Activated CD4-positive, alpha-beta memory T cell treated with anti-CD3 and anti-CD28 coated beads for 36 hours (primary cell): ENCODE measurements at regions not wholly inside any gene's neighbourhood (a gene's known extent, or its start where the extent isn't known, plus 50 kb on each side); places are given as distances from the start of the nearest gene placed in this dataset.

Experiments
- CTCF ChIA-PET: fragments of 350-600 bp; sonication (Branson Sonifier 250); formaldehyde crosslinking; loops from one replicate; lab custom pipeline; 2021; ENCODE audit warnings: antibody characterized with exemption, inconsistent platforms; lab: Charles Lee
- POLR2A ChIA-PET: fragments of 350-600 bp; sonication (Branson Sonifier 250); formaldehyde crosslinking; loops from one replicate; lab custom pipeline; 2021; ENCODE audit warnings: antibody characterized with exemption; lab: Charles Lee
- DNase-seq: peaks from one replicate; pipeline ENCODE4 v3.0.0-alpha.2; 2020
- H3K27ac Mint-ChIP-seq: one replicate; pipeline ENCODE4 v1.8.0; 2021; ENCODE audit warnings: mixed read lengths
- H3K27me3 Mint-ChIP-seq: one replicate; pipeline ENCODE4 v1.8.0; 2021; ENCODE audit warnings: mixed read lengths
- H3K36me3 Mint-ChIP-seq: one replicate; pipeline ENCODE4 v1.8.0; 2021; ENCODE audit warnings: mixed read lengths
- H3K4me1 Mint-ChIP-seq: one replicate; pipeline ENCODE4 v1.8.0; 2021; ENCODE audit warnings: low read depth, mixed read lengths
- H3K4me3 Mint-ChIP-seq: one replicate; pipeline ENCODE4 v1.8.0; 2021; ENCODE audit warnings: mild to moderate bottlenecking, mixed read lengths
- H3K9me3 Mint-ChIP-seq: one replicate; pipeline ENCODE4 v1.8.0; 2021; ENCODE audit warnings: mixed read lengths
- intact Hi-C: fragments of 100-400 bp; cut with micrococcal nuclease; formaldehyde crosslinking; loops from one replicate; pipeline ENCODE4 v1.15.1; 2023

DNA sequence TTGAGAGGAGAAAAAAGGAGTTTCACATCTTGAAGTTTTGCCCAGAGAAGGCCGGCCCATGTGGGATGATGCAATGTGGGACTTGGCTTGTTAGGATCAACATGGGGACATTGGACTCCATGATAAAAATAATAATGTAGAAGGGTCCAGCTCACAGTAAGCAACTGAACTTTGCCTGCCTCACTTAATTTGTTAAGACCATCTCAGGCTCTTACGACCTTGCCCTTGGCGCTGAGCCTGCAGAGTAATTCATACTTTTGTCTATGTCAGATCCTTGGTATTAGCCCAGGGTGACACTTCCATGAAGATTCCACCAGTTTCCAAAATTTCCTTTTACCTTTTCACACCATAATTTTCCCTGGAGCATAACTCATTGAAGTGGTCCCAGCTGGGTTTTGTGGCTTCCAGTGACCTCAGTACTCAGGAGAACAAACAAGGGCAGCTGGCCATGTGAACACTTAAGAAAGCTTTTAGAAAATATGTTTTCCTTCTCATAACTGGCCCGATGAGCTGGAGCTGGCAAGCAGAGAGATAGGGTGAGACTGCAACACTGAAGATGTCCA is 315.4 kb upstream of the RASGRP1 start:
- POLR2A ChIA-PET = no interaction called here
- Mint-ChIP-seq H3K27me3 (peaks cover 2% of the 10 kb centered on the region), H3K9me3 (no peaks in the 10 kb centered on the region), H3K27ac (no peak overlapping the region), H3K4me1 (peaks cover 8% of the 10 kb centered on the region), H3K4me3 (no peak overlapping the region), H3K36me3 (no peaks in the 10 kb centered on the region)
- CTCF ChIA-PET = no interaction called here
- no peak for DNase-seq
- intact Hi-C loops = no loop called here

DNA sequence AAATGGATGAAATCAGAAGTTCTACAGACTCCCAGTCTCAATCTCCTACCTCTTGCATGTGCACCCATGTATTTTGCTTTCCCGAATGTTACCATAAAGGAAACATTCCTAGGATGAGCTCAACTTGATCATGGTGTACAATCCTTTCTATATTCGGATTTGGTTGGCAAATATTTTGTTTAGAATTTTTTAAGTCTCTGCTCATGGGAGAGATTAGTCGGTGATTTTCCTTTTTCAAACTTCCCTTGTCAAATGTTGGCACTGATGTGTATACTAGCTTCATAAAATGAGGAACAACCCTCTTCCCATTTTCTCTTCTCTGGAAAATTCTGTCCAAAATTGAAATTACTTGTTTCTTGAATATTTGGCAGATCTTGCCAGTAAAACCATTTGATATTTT is 317.6 kb upstream of the RASGRP1 start:
- ChIA-PET CTCF (no interaction called here), POLR2A (no interaction called here)
- H3K9me3 Mint-ChIP-seq = no peaks in the 10 kb centered on the region
- H3K36me3 Mint-ChIP-seq = no peaks in the 10 kb centered on the region
- peaks cover 8% of the 10 kb centered on the region for H3K4me1 Mint-ChIP-seq
- no peak overlapping the region for H3K27ac Mint-ChIP-seq
- no peak overlapping the region for H3K4me3 Mint-ChIP-seq
- no peaks in the 10 kb centered on the region for H3K27me3 Mint-ChIP-seq
- no peak for DNase-seq
- intact Hi-C loops = no loop called here

DNA sequence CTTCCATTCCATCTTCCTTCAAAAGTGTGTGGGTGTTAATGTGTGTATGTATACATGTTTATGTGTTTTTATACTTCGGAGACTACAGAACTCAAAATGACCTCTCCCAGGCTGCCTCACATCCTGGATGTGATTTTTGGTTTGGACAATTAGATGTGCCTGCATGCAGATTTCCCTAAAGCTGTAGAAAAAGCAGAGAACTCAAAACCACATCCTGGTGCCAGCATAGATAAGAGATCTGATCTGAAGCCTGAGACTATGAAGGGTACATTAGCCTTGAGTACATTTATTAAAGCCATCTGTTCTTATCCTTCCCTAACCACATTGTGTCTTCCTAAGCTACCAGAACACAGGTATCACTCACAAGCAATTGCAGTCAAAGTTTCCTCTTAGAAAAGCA is 319.4 kb upstream of the RASGRP1 start:
- ChIA-PET POLR2A (no interaction called here), CTCF (interaction anchor here (0.6 kb wide), 1 partner anchor 76 kb away, joined by 3 read pairs; no protein-coding TSS in a partner anchor)
- Mint-ChIP-seq H3K27me3 (no peaks in the 10 kb centered on the region), H3K27ac (no peak overlapping the region), H3K36me3 (no peaks in the 10 kb centered on the region), H3K4me3 (no peak overlapping the region), H3K9me3 (no peaks in the 10 kb centered on the region), H3K4me1 (peaks cover 8% of the 10 kb centered on the region)
- no peak for DNase-seq
- intact Hi-C loops = no loop called here

DNA sequence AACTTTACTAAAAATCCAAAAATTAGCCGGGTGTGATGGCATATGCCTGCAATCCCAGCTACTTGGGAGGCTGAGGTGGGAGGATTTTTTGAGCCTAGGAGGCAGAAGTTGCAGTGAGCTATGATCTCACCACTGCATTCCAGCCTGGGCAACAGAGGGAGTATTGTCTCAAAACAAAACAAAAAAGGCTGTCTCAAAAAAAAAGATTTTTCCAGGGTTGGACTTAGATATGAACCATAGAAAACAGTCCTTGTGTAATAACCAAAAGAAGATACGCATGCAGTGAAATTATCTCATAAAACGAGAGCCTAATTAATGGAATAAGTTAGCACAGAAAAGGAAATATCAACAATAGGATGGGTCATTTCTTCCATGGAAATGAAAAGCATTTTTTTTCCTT is 320.4 kb upstream of the RASGRP1 start:
- no peaks in the 10 kb centered on the region for H3K9me3 Mint-ChIP-seq
- no peak for DNase-seq
- ChIA-PET CTCF (no interaction called here), POLR2A (no interaction called here)
- H3K36me3 Mint-ChIP-seq = no peaks in the 10 kb centered on the region
- H3K4me1 Mint-ChIP-seq = peaks cover 8% of the 10 kb centered on the region
- no peaks in the 10 kb centered on the region for H3K27me3 Mint-ChIP-seq
- H3K27ac Mint-ChIP-seq = no peak overlapping the region
- H3K4me3 Mint-ChIP-seq = no peak overlapping the region
- intact Hi-C loops = no loop called here

DNA sequence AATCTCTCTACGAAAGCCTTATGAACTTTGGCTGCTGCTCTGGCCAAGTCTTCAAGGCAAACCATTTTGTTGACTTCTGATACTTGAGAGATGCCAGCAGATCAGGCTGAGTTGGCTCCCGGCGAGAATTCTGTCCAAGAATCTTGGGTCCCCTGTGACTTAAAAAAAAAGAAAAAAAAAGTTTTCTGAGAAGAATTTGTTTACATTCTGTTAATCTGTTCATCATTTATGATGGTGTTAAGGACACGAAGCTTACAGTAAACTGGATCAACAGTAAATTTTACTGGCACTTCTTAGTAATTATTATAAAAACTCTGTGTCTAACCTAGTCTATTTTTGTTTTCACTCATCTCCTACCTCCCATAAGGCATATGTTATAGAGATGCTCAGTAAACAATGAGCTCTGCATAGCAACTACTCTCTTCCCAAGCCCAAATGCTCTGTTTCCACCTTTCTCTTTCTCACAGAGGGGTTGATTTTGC is 320.9 kb upstream of the RASGRP1 start:
- H3K9me3 Mint-ChIP-seq = no peaks in the 10 kb centered on the region
- CTCF ChIA-PET = no interaction called here
- DNase-seq = no peak
- no peak overlapping the region for H3K27ac Mint-ChIP-seq
- H3K36me3 Mint-ChIP-seq = no peaks in the 10 kb centered on the region
- intact Hi-C loops = no loop called here
- no peak overlapping the region for H3K4me3 Mint-ChIP-seq
- no peaks in the 10 kb centered on the region for H3K27me3 Mint-ChIP-seq
- peaks cover 8% of the 10 kb centered on the region for H3K4me1 Mint-ChIP-seq
- POLR2A ChIA-PET = no interaction called here

DNA sequence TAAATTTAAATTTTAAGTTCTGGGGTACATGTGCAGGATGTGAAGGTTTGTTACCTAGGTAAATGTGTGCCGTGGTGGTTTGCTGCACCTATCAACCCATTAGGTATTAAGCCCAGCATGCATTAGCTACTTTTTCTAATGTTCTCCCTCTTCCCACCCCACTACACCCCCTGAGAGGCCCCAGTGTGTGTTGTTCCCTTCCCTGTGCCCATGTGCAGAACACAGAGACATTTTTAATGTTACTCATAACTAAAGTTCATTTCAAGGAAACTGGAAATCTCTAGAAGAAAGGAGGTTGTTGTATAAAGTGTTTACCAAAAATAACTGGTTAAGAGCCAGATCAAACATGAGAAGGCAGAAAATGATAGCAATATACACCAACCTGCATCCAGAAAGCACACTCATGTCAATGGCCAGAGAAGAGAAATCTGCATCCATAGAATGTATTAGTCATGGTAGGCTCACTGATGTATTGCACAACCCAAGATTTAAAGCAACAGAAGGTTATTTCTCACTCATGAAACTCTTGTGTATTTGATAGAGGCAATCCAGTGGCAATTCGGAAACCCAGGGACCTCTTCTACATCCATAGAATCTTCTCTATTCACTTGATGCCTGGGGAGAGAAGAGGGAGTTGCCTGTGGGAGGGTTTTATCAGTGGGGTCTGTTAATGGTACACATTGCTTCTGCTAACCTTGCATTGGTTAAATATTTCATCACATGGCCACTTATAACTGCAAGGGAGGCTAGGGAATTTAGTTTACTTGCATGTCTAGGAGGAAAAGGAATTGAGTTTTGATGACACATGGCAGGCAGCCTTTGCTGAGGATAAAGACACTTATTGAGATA is 321.9 kb upstream of the RASGRP1 start:
- no peak for DNase-seq
- intact Hi-C loops = no loop called here
- CTCF ChIA-PET = no interaction called here
- Mint-ChIP-seq H3K27me3 (no peaks in the 10 kb centered on the region), H3K9me3 (no peaks in the 10 kb centered on the region), H3K4me1 (peaks cover 8% of the 10 kb centered on the region), H3K27ac (no peak overlapping the region), H3K4me3 (no peak overlapping the region), H3K36me3 (no peaks in the 10 kb centered on the region)
- POLR2A ChIA-PET = no interaction called here

DNA sequence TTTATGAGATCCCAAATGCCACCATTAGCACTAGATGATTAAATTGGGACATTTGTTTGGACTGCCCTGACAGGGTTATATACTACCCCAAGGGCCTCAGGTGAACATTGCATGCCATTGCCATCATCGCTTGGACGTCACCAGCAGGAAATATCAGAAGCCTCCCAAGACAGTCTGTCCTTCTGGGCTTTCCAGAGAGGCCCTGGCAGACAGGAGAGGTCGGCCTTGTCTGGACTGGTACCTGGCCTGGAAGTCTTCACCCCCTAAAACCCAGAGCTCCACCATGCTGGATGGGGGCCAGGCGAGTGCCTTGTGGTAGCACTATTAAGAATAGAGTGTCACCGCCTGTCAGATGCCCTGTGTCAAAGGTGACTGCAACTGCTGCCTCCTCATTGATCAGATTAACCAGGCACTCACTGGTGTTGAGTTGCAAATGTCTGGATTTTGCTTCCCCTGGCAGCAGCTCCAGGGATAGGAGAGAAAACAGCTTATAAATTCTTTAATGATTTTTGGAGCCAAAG is 324.1 kb upstream of the RASGRP1 start:
- ChIA-PET CTCF (interaction anchor here (1.0 kb wide), 1 partner anchor 181 kb away, joined by 3 read pairs; no protein-coding TSS in a partner anchor), POLR2A (no interaction called here)
- Mint-ChIP-seq H3K27me3 (no peaks in the 10 kb centered on the region), H3K9me3 (no peaks in the 10 kb centered on the region), H3K36me3 (no peaks in the 10 kb centered on the region), H3K27ac (no peak overlapping the region), H3K4me3 (no peak overlapping the region), H3K4me1 (peaks cover 8% of the 10 kb centered on the region)
- intact Hi-C loops = no loop called here
- DNase-seq = no peak

DNA sequence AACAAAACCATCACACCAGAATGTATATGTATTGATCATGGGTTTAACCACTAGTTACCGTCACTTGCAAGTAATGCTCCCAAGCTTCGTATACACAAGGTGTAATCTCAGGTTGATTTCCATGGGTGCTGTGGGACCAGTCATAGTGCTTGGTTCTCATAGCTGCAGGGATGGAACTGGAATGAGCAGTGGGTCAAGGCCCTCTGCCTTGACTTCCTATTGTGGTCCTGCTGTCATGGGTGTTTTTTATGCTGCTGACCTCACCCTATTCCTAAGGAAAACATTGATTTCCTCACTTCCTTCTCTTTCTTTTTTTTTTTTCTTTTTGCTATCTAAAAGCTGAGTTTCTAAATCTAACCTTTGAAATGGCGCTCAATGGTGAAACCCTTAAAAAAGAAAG is 325.6 kb upstream of the RASGRP1 start:
- Mint-ChIP-seq H3K4me3 (no peak overlapping the region), H3K27ac (no peak overlapping the region), H3K27me3 (no peaks in the 10 kb centered on the region), H3K36me3 (no peaks in the 10 kb centered on the region), H3K9me3 (no peaks in the 10 kb centered on the region), H3K4me1 (no peaks in the 10 kb centered on the region)
- intact Hi-C loops = no loop called here
- ChIA-PET POLR2A (no interaction called here), CTCF (no interaction called here)
- DNase-seq = no peak

DNA sequence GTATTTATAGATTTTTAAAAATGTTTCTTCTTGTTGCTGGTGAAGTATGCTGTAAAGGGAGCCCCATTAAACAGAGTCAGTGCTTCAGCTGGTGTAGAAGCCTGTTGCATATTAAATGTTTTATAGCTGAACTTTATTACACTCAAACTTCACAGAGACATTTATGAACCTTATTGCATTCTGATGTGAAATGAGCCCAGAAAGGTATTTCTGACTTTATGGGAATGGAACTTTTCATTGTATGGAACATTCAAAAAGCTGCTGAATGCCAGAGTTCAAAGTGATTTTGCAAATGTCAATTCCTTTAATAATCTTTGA is 329.3 kb upstream of the RASGRP1 start:
- Mint-ChIP-seq H3K4me1 (no peaks in the 10 kb centered on the region), H3K27me3 (no peaks in the 10 kb centered on the region), H3K9me3 (no peaks in the 10 kb centered on the region), H3K27ac (no peak overlapping the region), H3K36me3 (no peaks in the 10 kb centered on the region), H3K4me3 (no peak overlapping the region)
- ChIA-PET CTCF (no interaction called here), POLR2A (no interaction called here)
- intact Hi-C loops = no loop called here
- DNase-seq = no peak

DNA sequence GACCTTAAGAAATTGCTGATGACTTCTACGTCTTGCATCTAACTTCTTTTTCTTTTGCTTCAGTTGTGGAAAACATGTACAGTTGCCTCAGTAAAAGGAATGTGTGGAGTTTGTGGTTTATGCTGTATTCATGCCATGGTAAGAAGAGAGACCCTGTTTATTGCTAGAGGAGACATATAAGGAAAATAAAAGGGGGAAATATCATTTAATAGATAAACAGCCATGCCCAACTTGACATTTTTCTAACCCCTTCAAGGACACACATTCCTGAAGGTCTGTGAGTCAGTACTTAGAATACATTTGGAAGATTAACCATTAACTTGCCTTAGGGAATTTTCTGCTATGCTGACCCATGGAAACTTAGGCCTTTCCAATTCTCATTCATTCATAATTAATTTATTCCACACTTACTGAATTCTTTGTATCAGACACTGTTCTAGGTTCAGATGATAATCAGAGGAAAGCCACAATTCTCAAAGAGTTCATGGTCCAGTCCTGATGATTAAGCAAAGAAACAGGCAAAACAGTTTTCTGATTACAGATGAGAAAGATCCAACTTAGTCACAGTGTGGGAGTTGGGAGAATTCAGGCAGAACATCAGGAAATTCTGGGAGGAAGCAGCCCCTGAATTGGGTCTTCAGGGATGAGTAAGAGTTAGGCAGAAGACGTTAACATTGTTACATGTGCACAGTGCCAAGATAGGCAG is 329.8 kb upstream of the RASGRP1 start:
- intact Hi-C loops = no loop called here
- CTCF ChIA-PET = no interaction called here
- H3K4me1 Mint-ChIP-seq = no peaks in the 10 kb centered on the region
- no peaks in the 10 kb centered on the region for H3K27me3 Mint-ChIP-seq
- H3K36me3 Mint-ChIP-seq = no peaks in the 10 kb centered on the region
- POLR2A ChIA-PET = no interaction called here
- no peak for DNase-seq
- H3K4me3 Mint-ChIP-seq = no peak overlapping the region
- H3K9me3 Mint-ChIP-seq = no peaks in the 10 kb centered on the region
- H3K27ac Mint-ChIP-seq = no peak overlapping the region

DNA sequence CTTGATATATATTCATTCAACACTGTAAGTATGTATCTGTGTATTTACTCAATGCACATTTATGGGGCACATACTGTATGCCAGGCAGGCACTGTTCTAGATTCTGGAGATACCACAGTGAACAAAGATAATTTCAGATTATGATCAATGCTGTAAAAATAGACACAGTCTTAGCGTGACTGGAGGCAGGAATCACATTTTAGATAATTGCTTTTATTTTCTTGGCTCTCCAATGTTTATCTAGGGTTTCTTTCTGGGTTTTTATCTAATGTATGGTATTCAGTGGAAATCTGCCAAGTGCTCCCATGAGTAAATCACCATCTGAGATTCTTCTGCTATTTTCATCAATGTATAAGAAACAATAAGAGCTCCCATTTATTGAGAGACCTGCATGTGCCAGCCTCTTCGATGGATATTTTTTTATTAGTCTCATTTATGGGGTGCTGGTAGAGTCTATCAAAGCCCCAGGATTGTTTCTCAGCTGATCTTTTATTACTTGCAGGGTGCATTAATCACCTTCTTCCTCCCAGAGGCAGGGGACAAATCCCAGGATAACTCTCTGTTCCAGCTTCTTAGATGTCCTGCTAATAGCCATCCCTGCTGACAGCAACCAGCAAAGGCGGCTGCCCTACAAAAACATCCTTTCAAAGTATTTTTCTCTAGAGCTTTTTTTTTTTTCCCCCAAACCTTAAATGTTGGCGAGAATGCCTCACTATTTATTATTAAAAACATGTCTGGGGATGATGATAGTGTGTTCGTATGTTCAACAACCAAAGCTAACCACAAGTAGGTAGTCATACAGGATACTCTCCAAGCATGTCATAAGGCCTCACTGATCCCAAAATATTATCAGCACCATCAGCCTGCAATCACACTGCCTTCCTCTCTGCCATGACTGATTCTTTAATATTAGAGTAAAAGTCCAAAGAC is 331.0 kb upstream of the RASGRP1 start:
- H3K27me3 Mint-ChIP-seq = no peaks in the 10 kb centered on the region
- intact Hi-C loops = no loop called here

DNA sequence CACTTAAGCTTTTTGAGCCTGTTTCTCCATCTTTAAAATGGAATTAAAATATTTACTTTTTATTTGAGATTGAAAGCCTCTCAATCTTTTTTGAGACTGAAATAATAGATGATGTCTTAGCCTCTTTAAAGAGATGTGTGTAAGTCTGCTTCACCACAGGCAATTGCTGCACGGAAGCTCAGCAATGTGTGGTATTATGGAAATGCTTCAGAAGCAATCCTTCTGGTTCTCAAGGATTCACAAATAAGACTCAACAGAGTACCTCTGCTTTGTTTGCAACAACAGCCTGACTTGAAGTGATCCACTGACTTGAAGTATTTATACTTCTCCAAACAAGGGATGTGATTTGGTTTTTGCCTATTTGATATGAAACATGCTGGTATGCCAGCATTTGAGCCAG is 332.0 kb upstream of the RASGRP1 start:
- Mint-ChIP-seq H3K4me3 (no peak overlapping the region), H3K27ac (no peak overlapping the region), H3K36me3 (no peaks in the 10 kb centered on the region), H3K4me1 (no peaks in the 10 kb centered on the region), H3K9me3 (no peaks in the 10 kb centered on the region), H3K27me3 (no peaks in the 10 kb centered on the region)
- ChIA-PET CTCF (no interaction called here), POLR2A (no interaction called here)
- DNase-seq = no peak
- intact Hi-C loops = no loop called here

More for the DNA sequence above, 331.0 kb upstream of the RASGRP1 start:
- DNase-seq = no peak
- Mint-ChIP-seq H3K36me3 (no peaks in the 10 kb centered on the region), H3K9me3 (no peaks in the 10 kb centered on the region), H3K27ac (no peak overlapping the region), H3K4me1 (no peaks in the 10 kb centered on the region), H3K4me3 (no peak overlapping the region)
- CTCF ChIA-PET = no interaction called here
- POLR2A ChIA-PET = no interaction called here
